ENCODE measurements at regions not wholly inside any gene's neighbourhood (a gene's known extent, or its start where the extent isn't known, plus 50 kb on each side); places are given as distances from the start of the nearest gene placed in this dataset.

DNA sequence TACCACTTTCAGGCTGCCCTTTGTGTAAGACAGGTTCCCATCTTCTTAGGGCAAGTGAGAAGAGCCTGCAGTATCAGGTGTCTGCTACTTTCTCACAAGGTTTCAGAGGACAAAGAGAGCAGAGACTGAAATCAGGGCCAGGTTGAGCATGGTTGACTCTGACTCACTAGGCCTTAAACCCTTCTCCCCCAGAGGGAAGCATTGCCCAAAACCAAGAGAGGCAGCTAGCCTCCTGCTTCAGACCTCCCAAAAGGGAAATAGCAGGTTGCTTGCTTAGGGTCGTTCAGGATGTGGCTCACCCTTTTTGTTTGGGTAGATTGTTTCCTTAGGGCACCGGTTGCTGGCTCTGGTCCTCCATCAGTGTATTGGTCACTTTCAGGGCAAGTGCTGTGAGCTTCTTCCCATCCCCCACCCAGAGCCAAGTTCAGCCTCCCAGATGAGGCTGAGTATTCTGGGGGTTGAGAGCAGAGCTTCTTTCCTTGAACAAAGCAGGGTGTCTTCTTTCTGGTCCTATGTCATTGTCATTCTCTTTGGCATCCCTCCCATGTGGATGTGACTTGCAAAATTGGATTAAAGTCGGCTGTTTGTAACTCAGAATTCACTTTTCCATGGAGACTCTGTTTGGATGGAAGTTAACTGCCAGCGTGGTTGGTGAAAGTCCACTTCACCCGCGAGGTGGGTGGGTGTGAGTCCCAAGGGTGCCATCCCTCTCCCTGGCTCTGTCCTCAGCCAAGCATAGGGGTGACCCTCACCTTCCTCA is 55.5 kb upstream of the GALNT2 start:
- no peak overlapping the region for H3K27ac ChIP-seq

DNA sequence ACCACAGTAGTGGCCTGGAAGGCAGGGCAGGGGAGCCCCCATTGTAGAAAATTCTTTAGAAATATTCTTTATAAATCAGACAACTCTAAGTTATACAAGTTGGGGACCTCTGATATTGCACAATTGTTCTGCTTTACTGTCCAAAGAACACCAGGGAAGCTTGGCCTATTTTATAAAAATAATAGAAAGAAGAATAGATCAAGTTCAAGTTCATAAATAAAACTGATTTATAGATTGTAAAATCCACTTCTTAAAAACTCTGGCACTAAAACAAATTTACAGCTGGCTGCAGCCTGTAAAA is 55.0 kb upstream of the GALNT2 start:
- TF ChIP-seq, protein P1, sequence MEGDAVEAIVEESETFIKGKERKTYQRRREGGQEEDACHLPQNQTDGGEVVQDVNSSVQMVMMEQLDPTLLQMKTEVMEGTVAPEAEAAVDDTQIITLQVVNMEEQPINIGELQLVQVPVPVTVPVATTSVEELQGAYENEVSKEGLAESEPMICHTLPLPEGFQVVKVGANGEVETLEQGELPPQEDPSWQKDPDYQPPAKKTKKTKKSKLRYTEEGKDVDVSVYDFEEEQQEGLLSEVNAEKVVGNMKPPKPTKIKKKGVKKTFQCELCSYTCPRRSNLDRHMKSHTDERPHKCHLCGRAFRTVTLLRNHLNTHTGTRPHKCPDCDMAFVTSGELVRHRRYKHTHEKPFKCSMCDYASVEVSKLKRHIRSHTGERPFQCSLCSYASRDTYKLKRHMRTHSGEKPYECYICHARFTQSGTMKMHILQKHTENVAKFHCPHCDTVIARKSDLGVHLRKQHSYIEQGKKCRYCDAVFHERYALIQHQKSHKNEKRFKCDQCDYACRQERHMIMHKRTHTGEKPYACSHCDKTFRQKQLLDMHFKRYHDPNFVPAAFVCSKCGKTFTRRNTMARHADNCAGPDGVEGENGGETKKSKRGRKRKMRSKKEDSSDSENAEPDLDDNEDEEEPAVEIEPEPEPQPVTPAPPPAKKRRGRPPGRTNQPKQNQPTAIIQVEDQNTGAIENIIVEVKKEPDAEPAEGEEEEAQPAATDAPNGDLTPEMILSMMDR (IDR thresholded peaks at IDR 0.05) = no peak
- H3K4me1 ChIP-seq = no peaks in the 10 kb centered on the region
- no peak for DNase-seq
- intact Hi-C loops (cut with DNase I; ENCODE audit: low total_unique reads) = no loop called here
- H3K9me3 ChIP-seq = no peaks in the 10 kb centered on the region
- no peaks in the 10 kb centered on the region for H3K36me3 ChIP-seq
- H3K4me3 ChIP-seq = no peak overlapping the region
- H3K27ac ChIP-seq = no peak overlapping the region
- no peaks in the 10 kb centered on the region for H3K27me3 ChIP-seq

More for the DNA sequence above, 55.5 kb upstream of the GALNT2 start:
- Histone ChIP-seq H3K27me3 (no peaks in the 10 kb centered on the region), H3K4me1 (no peaks in the 10 kb centered on the region), H3K36me3 (no peaks in the 10 kb centered on the region), H3K4me3 (no peak overlapping the region), H3K9me3 (no peaks in the 10 kb centered on the region)
- no peak for DNase-seq
- TF ChIP-seq, protein P1 (IDR thresholded peaks at IDR 0.05) = no peak
- intact Hi-C loops (cut with DNase I; ENCODE audit: low total_unique reads) = no loop called here

DNA sequence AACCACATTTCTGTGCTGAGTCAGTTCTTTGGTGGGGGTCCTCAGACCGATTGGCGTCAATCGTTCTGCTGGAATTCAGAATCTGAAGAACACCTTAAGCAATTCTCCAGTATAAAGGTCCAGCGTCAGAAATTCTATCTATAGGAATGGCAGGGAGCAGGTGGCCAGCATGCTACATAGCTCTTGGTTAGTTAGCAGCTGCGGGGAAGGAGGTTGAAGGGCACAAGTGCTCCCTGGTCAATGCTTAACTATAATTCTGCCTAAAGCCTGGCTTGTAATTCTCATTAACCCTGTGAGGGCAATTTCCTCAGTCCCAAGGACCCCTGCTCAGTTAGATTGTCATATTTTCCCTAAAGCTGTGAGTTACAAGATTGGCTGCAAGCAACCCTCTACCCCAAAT is 54.3 kb upstream of the GALNT2 start:
- Histone ChIP-seq H3K36me3 (no peaks in the 10 kb centered on the region), H3K27me3 (no peaks in the 10 kb centered on the region), H3K27ac (no peak overlapping the region), H3K4me1 (no peaks in the 10 kb centered on the region), H3K9me3 (no peaks in the 10 kb centered on the region), H3K4me3 (no peak overlapping the region)
- intact Hi-C loops (cut with DNase I; ENCODE audit: low total_unique reads) = no loop called here
- no peak for DNase-seq
- TF ChIP-seq, protein P1 (IDR thresholded peaks at IDR 0.05) = no peak

DNA sequence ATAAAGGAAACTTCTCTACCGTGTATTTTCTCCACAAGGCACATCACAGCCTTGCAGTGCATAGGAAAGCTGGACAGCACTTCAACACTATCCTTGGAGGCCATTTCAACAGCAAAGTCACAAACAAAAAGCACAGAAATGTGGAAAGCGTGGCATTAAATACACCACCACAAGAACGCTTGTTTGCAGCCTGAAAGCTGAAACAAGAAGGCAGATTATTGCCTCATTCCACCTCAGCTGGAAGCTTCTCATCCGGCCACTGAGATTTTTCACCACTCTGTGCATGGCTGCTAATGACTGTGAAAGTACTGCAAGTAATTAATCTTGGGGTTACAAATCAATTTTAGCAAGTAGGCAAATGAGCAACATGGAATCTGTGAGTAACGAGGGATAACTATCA is 50.9 kb upstream of the GALNT2 start:
- H3K9me3 ChIP-seq = no peaks in the 10 kb centered on the region
- H3K27me3 ChIP-seq = no peaks in the 10 kb centered on the region
- no peaks in the 10 kb centered on the region for H3K4me1 ChIP-seq
- no peak for DNase-seq
- H3K4me3 ChIP-seq = no peak overlapping the region
- TF ChIP-seq, protein P1 (IDR thresholded peaks at IDR 0.05) = no peak
- no peak overlapping the region for H3K27ac ChIP-seq
- H3K36me3 ChIP-seq = no peaks in the 10 kb centered on the region
- intact Hi-C loops (cut with DNase I; ENCODE audit: low total_unique reads) = no loop called here
